IPS DF 19.7 (cell line): ENCODE measurements at regions not wholly inside any gene's neighbourhood (a gene's known extent, or its start where the extent isn't known, plus 50 kb on each side); places are given as distances from the start of the nearest gene placed in this dataset.

Experiments used
- DNase-seq: peaks from one replicate; pipeline ENCODE4 v3.0.0-alpha.2; 2013; ENCODE audit warnings: low read depth, low spot score

- DNase-seq: no peak
Measured at GRCh38 chr2:18503376-18504228, 56.9 kb downstream of the RDH14 start.

- DNase-seq: no peak
Measured at GRCh38 chr2:18502142-18502541, 58.3 kb downstream of the RDH14 start.

GRCh38 chr2:18501729-18502128 lies 58.7 kb downstream of the RDH14 start:
- no peak for DNase-seq

GRCh38 chr2:18501156-18501555 lies 59.3 kb downstream of the RDH14 start:
- no peak for DNase-seq

GRCh38 chr2:18500333-18500732 lies 60.1 kb downstream of the RDH14 start:
- no peak for DNase-seq

GRCh38 chr2:18498531-18498930 lies 61.9 kb downstream of the RDH14 start:
- DNase-seq: no peak

- no peak for DNase-seq
Measured at GRCh38 chr2:18496516-18496915, 63.9 kb downstream of the RDH14 start.

GRCh38 chr2:18495058-18495457 lies 65.4 kb downstream of the RDH14 start:
- DNase-seq: no peak

- no peak for DNase-seq
Measured at GRCh38 chr2:18492721-18493120, 67.7 kb downstream of the RDH14 start.

- DNase-seq: no peak
Measured at GRCh38 chr2:18491577-18491976, 68.9 kb downstream of the RDH14 start.

- DNase-seq: no peak
Measured at GRCh38 chr2:18490901-18491300, 69.6 kb downstream of the RDH14 start.

- no peak for DNase-seq
Measured at GRCh38 chr2:18487106-18487913, 73.1 kb downstream of the RDH14 start.

- no peak for DNase-seq
Measured at GRCh38 chr2:18484625-18485024, 75.8 kb downstream of the RDH14 start.

GRCh38 chr2:18483896-18484295 lies 76.6 kb downstream of the RDH14 start:
- no peak for DNase-seq

- no peak for DNase-seq
Measured at GRCh38 chr2:18482666-18483065, 77.8 kb downstream of the RDH14 start.

GRCh38 chr2:18479947-18480369 lies 80.5 kb downstream of the RDH14 start:
- no peak for DNase-seq

- no peak for DNase-seq
Measured at GRCh38 chr2:18477293-18477692, 83.2 kb downstream of the RDH14 start.

- no peak for DNase-seq
Measured at GRCh38 chr2:18476484-18476883, 84.0 kb downstream of the RDH14 start.

- no peak for DNase-seq
Measured at GRCh38 chr2:18475884-18476283, 84.6 kb downstream of the RDH14 start.

- DNase-seq: no peak
Measured at GRCh38 chr2:18474700-18475099, 85.8 kb downstream of the RDH14 start.

GRCh38 chr2:18473241-18474181 lies 86.9 kb downstream of the RDH14 start:
- DNase-seq: no peak
